ENCODE measurements at regions not wholly inside any gene's neighbourhood (a gene's known extent, or its start where the extent isn't known, plus 50 kb on each side); places are given as distances from the start of the nearest gene placed in this dataset.

- TF ChIP-seq, protein P1, sequence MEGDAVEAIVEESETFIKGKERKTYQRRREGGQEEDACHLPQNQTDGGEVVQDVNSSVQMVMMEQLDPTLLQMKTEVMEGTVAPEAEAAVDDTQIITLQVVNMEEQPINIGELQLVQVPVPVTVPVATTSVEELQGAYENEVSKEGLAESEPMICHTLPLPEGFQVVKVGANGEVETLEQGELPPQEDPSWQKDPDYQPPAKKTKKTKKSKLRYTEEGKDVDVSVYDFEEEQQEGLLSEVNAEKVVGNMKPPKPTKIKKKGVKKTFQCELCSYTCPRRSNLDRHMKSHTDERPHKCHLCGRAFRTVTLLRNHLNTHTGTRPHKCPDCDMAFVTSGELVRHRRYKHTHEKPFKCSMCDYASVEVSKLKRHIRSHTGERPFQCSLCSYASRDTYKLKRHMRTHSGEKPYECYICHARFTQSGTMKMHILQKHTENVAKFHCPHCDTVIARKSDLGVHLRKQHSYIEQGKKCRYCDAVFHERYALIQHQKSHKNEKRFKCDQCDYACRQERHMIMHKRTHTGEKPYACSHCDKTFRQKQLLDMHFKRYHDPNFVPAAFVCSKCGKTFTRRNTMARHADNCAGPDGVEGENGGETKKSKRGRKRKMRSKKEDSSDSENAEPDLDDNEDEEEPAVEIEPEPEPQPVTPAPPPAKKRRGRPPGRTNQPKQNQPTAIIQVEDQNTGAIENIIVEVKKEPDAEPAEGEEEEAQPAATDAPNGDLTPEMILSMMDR (tag by site-specific recombination; IDR thresholded peaks at IDR 0.05): no peak
- TF ChIP-seq ZNF223 (tag by site-specific recombination; IDR thresholded peaks at IDR 0.05): no peak
- TF ChIP-seq YY1 (tag by site-specific recombination; IDR thresholded peaks at IDR 0.05): no peak
Measured at GRCh38 chr14:82778601-82779000, 1244.9 kb upstream of the SEL1L start.
